DMS153 treated with DMSO at 0.1 percent for 48 hours (cell line): ENCODE measurements at regions not wholly inside any gene's neighbourhood (a gene's known extent, or its start where the extent isn't known, plus 50 kb on each side); places are given as distances from the start of the nearest gene placed in this dataset.

Experiments
- DNase-seq: peaks from one replicate; lab custom pipeline; 2025; ENCODE audit not compliant: unreplicated experiment; lab: John Stamatoyannopoulos, UW

GRCh38 chr16:5837007-5837670 lies 739.5 kb upstream of the EEF2KMT start:
- no peak for DNase-seq

DNA sequence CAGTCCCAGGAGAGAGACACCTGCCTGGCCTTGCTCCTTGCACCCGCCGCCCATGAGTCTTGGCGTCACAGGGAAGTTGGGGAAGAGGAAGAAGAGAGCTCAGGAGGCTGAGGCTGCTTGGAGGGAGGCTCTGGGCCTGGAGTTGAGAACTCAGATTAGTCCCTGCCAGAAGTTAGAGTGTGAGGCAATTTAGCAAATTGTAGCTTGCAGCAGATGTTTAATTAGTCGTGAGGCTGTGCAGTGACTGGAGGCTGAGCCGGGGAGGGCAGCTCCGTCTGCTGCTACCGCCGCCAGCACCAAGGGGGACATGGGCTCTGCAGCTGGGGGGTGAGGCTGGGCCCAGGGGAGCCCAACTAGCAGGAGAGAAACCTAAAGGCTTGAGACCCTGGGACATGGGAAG lies 738.3 kb upstream of the EEF2KMT start:
- no peak for DNase-seq

DNA sequence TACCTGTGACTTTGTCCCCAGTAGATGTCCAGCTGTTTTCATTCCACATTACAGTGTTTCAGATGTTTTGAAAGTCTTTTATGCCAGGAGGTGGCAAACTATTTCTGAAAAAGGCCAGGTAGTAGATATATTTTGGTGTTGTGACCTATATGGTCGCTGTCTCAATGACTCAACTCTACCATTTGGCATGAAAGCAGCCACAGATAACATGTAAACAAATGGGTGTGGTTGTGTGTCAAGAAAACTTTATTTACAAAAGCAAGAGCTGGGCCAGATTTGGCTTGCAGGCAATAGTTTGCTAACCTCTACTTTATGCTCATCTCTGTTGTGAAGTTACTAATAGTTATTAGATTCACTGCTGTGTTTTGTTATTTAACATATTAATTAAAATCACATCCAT lies 728.7 kb upstream of the EEF2KMT start:
- no peak for DNase-seq

- DNase-seq: no peak
Measured at GRCh38 chr16:5820472-5820871, 722.9 kb upstream of the EEF2KMT start.

- DNase-seq: no peak
Measured at GRCh38 chr16:5815570-5816237, 718.1 kb upstream of the EEF2KMT start.

DNA sequence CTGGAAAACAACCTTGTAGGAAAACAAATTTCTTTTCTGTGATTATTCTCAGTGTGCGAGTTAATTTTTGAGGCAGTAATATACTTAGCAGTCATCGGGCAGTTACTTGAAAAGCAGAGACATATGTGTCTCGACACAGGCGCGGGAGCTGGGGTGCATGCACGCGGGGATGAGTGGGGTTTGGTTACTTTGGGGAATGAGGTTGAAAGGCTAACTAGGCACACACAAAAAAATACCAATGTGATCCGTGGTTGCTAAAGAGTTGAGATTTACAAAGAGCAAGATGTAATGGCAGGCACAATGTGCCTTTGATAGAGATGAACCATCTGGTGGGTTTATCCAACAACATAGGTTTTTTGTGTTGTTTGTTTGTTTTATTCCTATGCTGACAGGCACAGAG lies 703.8 kb upstream of the EEF2KMT start:
- DNase-seq: no peak

DNA sequence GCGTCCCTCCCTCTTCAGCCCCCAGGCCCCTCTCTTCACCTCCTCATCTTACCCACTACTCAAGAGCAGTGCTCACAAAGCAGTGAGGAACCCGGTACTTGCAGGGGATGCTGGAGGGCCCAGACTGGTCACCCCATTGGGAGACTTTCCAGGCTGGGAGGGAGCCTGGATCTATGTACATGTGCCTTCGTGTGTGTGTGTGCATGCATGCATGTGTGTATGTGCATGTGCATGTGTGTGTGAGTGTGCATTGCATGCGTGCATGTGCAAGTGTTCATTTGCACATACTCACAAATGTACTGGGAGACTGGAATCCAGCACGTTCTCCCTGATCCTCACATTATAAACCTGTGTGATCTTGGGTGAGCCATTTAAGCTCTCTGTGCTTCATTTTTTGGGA lies 696.0 kb upstream of the EEF2KMT start:
- DNase-seq: no peak

GRCh38 chr16:5791011-5791657 lies 693.5 kb upstream of the EEF2KMT start:
- DNase-seq: peak; percentile 26

DNA sequence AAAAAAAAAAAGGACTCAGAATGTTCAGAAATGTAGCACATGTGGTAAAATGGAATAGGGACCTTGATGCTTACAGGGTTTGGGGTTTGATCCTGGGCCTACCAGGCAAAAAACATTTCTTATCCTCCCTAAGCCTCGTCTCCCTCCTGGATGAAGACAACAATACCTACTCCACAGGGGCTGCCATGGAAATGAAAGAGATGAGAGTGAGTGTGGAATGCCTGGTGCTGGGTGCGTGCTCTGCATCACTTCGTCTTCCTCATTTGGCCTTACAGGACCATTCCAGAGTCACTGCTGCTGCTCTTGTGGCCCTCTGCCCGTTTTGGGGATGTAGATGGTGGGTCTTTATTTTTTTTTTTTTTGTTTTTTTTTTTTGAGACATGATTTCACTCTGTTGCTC lies 692.9 kb upstream of the EEF2KMT start:
- DNase-seq: no peak

GRCh38 chr16:5789033-5789432 lies 691.4 kb upstream of the EEF2KMT start:
- DNase-seq: no peak

DNA sequence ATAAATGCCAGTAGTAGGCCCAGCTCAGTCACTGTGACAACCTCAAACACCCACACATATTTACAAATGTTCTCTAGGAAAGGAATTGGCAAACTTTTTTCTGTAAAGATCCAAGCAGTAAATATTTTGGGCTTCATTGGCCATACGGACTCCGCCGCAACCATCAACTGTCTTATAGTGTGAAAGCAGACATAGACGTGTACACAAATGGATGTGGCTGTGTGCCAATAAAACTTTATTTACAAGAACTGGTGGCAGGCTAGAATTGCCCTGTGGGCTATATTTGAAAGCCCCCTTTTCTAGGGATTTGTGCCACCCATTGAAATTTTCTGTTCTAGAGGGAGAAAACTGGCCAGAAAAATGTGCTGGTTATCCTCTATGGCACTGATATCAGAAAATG lies 683.8 kb upstream of the EEF2KMT start:
- no peak for DNase-seq

- no peak for DNase-seq
Measured at GRCh38 chr16:5776876-5777275, 679.3 kb upstream of the EEF2KMT start.

GRCh38 chr16:5775916-5776315 lies 678.3 kb upstream of the EEF2KMT start:
- DNase-seq: no peak

DNA sequence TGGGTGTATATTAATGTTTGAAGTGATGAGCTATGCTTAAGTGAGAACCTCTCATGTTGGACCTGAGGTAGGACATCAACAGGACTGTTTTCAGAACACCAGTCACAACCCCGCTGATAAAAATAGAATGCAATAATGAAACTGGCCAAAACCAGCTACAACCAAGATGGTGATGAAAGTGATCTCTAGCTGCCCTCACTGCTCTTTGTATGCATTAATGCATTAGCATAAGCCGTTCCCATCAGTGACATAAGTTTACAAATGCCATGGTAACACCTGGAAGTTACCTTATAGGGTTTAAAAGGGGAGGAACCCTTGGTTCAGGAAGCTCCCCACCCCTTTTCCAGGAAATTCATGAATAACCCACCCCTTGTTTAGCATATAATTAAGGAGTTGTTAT lies 672.5 kb upstream of the EEF2KMT start:
- no peak for DNase-seq

DNA sequence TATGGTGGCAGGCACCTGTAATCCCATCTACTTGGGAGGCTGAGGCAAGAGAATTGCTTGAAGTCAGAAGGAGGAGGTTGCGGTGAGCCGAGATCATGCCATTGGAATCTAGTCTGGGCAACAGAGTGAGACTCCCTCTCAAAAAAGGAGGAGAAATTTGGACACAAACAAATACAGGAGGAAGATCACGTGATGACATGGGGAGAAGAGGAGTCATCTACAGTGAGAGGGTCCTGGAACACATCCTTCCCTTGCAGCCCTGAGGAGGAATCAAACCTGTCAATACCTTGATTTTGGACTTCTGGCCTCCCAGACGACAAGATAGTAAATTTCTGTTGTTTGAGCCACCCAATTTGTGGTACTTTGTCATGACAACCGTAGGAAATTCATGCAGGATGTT lies 671.9 kb upstream of the EEF2KMT start:
- no peak for DNase-seq

GRCh38 chr16:5768445-5768844 lies 670.9 kb upstream of the EEF2KMT start:
- DNase-seq: no peak

GRCh38 chr16:5763176-5763575 lies 665.6 kb upstream of the EEF2KMT start:
- no peak for DNase-seq

GRCh38 chr16:5762362-5762761 lies 664.8 kb upstream of the EEF2KMT start:
- no peak for DNase-seq

- DNase-seq: no peak
Measured at GRCh38 chr16:5761592-5761991, 664.0 kb upstream of the EEF2KMT start.

DNA sequence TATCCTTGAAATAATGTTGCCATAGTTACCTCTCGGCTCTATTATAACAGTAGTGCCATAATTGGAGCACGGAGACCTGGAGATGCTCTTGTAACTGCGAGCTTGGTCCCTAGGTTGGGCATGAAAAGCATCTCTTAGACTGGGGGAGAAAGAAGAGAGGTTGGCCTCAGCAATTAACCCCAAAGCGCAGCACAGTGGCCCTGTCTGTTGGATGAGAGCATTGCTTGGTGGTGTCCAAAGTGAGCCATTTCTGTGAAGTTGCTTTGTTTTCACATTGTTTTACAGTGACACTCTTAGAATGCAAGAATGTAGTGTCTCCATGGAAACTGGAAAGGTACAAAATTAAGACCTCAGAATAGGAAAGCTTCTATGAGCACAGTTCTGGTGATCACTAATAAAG lies 660.7 kb upstream of the EEF2KMT start:
- DNase-seq: no peak

DNA sequence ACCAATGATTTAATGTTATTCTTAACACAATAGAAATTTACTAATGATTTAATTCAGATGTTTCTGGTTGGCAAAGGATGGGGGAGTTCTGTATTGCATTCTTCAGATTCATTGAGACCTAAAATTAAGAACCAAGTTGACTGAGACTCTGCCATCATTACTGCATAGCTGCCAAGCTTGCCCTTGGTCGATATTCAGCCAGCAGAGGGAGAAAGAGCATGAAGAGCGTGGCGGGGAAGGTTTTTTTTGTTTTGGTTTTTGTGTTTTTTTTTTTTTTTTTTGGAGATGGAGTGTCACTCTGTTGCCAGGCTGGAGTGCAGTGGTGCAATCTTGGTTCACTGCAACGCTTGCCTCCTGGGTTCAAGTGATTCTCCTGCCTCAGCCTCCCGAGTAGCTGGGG lies 659.4 kb upstream of the EEF2KMT start:
- no peak for DNase-seq

DNA sequence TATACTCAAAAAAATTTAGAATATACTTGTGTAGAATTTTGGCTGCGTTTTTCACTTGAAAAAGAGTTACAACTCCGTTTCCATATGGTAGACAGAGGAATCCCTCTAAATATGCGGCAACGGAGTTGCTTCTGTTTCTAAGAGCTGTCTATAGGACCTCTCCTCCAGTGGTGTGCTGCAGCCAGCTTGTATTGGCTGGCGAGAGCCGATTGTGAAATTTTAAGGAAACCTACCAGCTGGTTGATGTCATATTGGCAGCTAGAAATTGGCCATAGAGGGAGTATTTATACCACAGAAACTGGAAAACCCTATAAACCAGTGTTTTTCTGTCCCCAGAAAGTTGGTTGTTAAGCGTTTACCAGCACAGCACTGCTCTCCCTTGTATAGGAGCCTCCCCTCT lies 655.8 kb upstream of the EEF2KMT start:
- no peak for DNase-seq

DNA sequence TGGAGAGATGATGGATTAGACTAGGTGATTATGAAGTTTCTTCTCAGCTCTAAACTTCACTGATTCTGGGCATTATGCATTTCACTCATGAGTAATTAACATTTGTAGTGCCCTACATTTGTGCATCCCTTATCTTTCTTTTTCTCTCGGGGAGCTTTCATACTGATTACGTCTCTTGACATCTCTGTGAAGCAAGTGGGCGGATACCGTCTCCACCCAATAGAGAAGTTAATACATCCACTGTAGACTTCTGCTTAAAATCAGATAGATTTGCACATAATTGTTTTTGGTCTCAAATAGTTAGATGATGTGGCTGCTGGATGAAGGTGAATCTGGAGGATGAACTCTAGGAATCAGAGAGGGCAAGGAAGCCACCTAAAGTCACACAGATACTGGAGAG lies 653.6 kb upstream of the EEF2KMT start:
- no peak for DNase-seq
